ENCODE measurements at regions not wholly inside any gene's neighbourhood (a gene's known extent, or its start where the extent isn't known, plus 50 kb on each side); places are given as distances from the start of the nearest gene placed in this dataset.
"Not testable (repeated sequence)": the region's sequence is repeated elsewhere in the genome, so short reads cannot be mapped to it uniquely, and the experiment has no call there.

- not testable (repeated sequence) for ATAC-seq (ENCODE audit: low read depth in 2 of 2); DNase-seq; H3K27me3 Mint-ChIP-seq; H3K4me3 Mint-ChIP-seq; H3K9me3 Mint-ChIP-seq; H3K36me3 Mint-ChIP-seq; H3K27ac Mint-ChIP-seq
- H3K4me1 Mint-ChIP-seq, result peaks cover 17 to 29% (median 25%) of the 10 kb centered on the region in 3 donors
Measured at GRCh38 chr16:29312345-29312675, 94.2 kb downstream of the NPIPB11 start.

DNA sequence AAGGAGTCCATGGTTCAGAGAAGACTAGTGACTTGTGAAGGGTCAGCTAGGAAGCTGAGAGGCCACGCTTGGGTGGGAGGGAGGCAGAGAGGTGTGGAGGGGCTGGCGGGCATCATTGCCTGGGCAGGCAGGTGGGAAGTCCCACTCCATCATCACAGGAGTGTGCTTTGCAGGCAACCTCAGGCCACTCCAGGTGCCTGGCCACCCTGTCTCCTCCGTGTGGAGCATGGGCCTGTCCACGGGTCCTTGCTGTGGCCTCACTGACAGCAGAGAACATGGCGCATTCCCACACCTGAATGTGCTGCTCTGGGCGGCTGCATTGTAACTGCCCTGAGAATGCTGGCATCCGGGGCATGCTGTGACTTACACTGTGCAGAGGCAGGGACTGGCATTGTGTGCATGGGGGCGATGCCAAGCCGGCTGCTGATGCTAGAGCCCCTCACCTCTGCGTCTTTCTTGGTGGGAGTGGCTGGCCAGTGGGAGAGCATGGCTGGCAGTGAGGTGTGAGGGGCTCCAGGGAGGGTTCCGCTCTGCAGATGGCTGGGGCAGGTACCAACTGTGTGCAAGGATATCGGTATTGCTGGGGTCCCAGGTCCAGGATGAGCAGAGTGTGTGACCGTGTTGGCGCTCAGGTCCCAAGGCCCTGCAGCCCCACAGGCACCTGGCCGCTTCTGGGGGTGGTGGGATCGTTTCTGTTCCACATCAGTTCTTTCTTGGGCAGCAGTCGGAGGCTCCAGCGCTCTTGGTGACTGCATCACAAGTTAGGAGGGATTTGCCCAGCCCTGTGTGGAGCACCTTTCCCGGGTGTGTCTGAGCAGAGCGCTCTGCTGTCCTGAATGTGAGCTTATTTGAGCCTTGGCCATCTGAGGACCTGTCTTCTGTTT lies 94.8 kb downstream of the NPIPB11 start:
- Mint-ChIP-seq H3K27me3 (no peaks in the 10 kb centered on the region), H3K36me3 (no peaks in the 10 kb centered on the region), H3K27ac (peak overlapping the region in 4 of 6 donors; percentile 11 to 83 (median 28)), H3K4me3 (no peak overlapping the region), H3K4me1 (peaks cover 15 to 29% (median 20%) of the 10 kb centered on the region in 3 donors), H3K9me3 (no peaks in the 10 kb centered on the region)
- DNase-seq (no peak), ATAC-seq (ENCODE audit: low read depth in 2 of 2) (no peak)

GRCh38 chr16:29310852-29311314 lies 95.6 kb downstream of the NPIPB11 start:
- H3K27me3 Mint-ChIP-seq, result no peaks in the 10 kb centered on the region
- H3K36me3 Mint-ChIP-seq, result no peaks in the 10 kb centered on the region
- no peaks in the 10 kb centered on the region for H3K9me3 Mint-ChIP-seq
- DNase-seq (no peak), ATAC-seq (ENCODE audit: low read depth in 2 of 2) (no peak)
- peak overlapping the region in 2 of 6 donors; percentile 33 to 83 for H3K27ac Mint-ChIP-seq
- peaks cover 10 to 24% (median 13%) of the 10 kb centered on the region in 3 donors for H3K4me1 Mint-ChIP-seq
- H3K4me3 Mint-ChIP-seq, result no peak overlapping the region

- not testable (repeated sequence) for ATAC-seq (ENCODE audit: low read depth in 2 of 2); H3K36me3 Mint-ChIP-seq; H3K27me3 Mint-ChIP-seq; DNase-seq; H3K27ac Mint-ChIP-seq; H3K9me3 Mint-ChIP-seq; H3K4me3 Mint-ChIP-seq
- peaks cover 10 to 21% (median 13%) of the 10 kb centered on the region in 3 donors for H3K4me1 Mint-ChIP-seq
Measured at GRCh38 chr16:29310243-29310642, 96.3 kb downstream of the NPIPB11 start.

DNA sequence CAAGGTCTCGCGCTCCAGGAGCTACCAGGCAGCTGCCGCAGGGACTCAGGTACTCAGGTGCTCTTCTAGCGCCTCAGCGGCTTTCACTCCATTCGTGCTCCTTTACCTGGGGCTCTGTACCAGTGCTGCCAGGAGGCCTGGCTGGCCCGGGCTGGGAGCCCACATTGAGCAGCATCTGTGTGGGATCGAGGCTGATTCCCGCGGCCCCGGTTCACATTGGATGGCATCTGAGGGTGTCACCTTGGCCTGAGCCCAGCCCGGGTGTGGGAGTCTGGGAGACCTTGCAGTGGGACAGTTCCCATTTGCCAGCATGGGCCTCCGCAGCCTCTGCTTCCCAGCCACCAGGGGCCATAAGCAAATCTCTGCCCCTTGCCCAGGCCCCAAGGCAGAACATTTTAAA lies 96.9 kb downstream of the NPIPB11 start:
- ATAC-seq (ENCODE audit: low read depth in 2 of 2); H3K27ac Mint-ChIP-seq; H3K9me3 Mint-ChIP-seq; H3K27me3 Mint-ChIP-seq; H3K4me3 Mint-ChIP-seq; DNase-seq; H3K36me3 Mint-ChIP-seq: not testable (repeated sequence)
- H3K4me1 Mint-ChIP-seq, result peaks cover 10 to 20% (median 13%) of the 10 kb centered on the region in 3 donors

- Mint-ChIP-seq H3K27ac (peak overlapping the region in 3 of 6 donors; percentile 59 to 67 (median 62)), H3K4me1 (peaks cover 9 to 16% (median 13%) of the 10 kb centered on the region in 3 donors), H3K4me3 (no peak overlapping the region), H3K27me3 (no peaks in the 10 kb centered on the region), H3K9me3 (no peaks in the 10 kb centered on the region), H3K36me3 (no peaks in the 10 kb centered on the region)
- ATAC-seq (ENCODE audit: low read depth in 2 of 2) (no peak), DNase-seq (no peak)
Measured at GRCh38 chr16:29308644-29309546, 97.6 kb downstream of the NPIPB11 start.

DNA sequence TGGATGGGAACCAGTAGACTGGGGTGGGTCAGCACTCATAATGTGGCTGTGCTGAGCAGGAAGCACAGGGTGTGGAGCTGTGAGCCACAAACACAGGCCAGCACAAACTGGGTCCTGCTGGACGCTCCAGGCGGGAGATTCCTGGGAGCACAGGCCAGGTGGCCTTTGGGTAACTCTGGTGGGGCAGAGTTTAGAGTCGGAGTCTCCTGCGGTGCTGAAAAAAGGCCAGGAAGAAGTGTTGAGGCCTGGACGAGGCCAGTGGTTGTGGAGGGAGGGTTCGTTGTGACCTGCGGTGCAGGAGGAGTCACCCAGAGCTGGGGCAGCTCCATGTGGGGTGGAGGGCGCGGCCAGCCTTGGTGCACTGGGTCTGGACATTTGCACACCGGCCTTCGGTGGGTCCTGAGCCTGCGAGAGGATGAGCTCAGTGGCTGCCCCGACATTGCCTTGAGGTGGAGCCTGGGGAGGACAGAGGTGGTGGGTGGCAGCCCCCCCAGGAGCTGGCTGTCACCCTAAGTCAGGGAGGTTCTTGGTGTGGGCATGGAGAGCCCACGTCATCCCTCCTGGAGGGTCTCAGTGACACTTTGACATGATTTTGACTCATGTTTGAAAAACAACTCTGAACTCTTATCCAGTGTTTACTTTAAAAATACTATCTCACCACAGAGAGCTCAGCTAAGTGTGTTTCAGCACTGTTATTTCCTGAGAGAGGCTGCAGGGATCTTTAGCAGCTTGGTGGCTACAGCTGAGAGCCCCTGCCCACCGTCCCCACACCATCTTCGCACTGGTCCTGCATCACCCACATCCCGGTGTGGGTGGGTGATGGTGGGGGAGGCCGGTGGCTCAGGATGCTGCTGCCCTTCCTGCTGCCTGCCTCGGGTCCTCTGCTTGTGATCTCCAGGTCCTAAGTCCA lies 98.7 kb downstream of the NPIPB11 start:
- no peak for DNase-seq
- no peak overlapping the region for H3K4me3 Mint-ChIP-seq
- H3K27me3 Mint-ChIP-seq, result no peaks in the 10 kb centered on the region
- H3K4me1 Mint-ChIP-seq, result peaks cover 9 to 15% (median 14%) of the 10 kb centered on the region in 3 donors
- ATAC-seq (ENCODE audit: low read depth in 2 of 2), result no peak
- peak overlapping the region in 4 of 6 donors; percentile 29 to 81 (median 56) for H3K27ac Mint-ChIP-seq
- no peaks in the 10 kb centered on the region for H3K9me3 Mint-ChIP-seq
- no peaks in the 10 kb centered on the region for H3K36me3 Mint-ChIP-seq

DNA sequence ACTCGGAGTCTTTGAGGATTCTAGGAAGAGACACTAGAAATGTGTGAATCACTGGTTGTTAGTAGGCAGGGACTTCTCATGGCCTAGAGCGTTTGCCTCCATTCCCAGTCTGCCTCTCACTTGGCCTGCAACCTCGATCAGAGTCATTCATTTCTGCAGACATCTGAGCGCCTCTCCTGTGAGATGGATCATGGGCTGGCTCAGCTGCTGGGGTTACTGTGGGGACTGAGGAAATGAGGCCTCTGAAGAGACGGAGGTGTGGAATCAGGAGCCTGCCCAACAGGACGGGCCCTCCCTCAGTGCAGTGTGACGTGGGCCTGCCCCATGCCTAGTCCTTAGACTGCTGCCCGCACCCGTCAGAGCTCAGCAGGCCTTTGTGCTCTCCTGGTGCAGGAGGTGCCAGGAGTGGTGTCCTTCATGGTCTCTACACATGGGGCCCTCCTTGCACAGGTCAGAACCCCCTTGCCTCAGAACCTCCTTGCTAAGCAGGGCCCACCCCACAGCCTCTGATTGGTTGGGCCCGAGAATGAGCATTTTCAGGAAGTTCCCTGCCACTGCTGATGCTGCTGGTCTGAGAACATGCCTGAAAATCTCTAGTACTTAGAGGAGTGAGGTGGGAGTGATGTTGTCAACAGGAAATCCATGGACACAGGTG lies 99.4 kb downstream of the NPIPB11 start:
- ATAC-seq (ENCODE audit: low read depth in 2 of 2), result no peak
- H3K4me3 Mint-ChIP-seq, result no peak overlapping the region

GRCh38 chr16:29306201-29306600 lies 100.3 kb downstream of the NPIPB11 start:
- Mint-ChIP-seq H3K27me3 (no peaks in the 10 kb centered on the region), H3K4me1 (peaks cover 9 to 15% (median 14%) of the 10 kb centered on the region in 3 donors), H3K9me3 (no peaks in the 10 kb centered on the region), H3K4me3 (no peak overlapping the region), H3K36me3 (no peaks in the 10 kb centered on the region), H3K27ac (peak overlapping the region in 2 of 6 donors; percentile 41 to 54)
- DNase-seq (no peak), ATAC-seq (ENCODE audit: low read depth in 2 of 2) (no peak)

More for the DNA sequence above, 99.4 kb downstream of the NPIPB11 start:
- DNase-seq, result no peak
- no peaks in the 10 kb centered on the region for H3K9me3 Mint-ChIP-seq
- no peaks in the 10 kb centered on the region for H3K36me3 Mint-ChIP-seq
- peak overlapping the region in 3 of 6 donors; percentile 29 to 81 (median 67) for H3K27ac Mint-ChIP-seq
- peaks cover 9 to 15% (median 14%) of the 10 kb centered on the region in 3 donors for H3K4me1 Mint-ChIP-seq
- H3K27me3 Mint-ChIP-seq, result no peaks in the 10 kb centered on the region

- peaks cover 9 to 15% (median 14%) of the 10 kb centered on the region in 3 donors for H3K4me1 Mint-ChIP-seq
- not testable (repeated sequence) for H3K4me3 Mint-ChIP-seq; H3K27me3 Mint-ChIP-seq; ATAC-seq (ENCODE audit: low read depth in 2 of 2); H3K36me3 Mint-ChIP-seq; DNase-seq; H3K9me3 Mint-ChIP-seq
- peak overlapping the region in 2 of 6 donors; percentile 3 to 26 for H3K27ac Mint-ChIP-seq
Measured at GRCh38 chr16:29305018-29305417, 101.5 kb downstream of the NPIPB11 start.

DNA sequence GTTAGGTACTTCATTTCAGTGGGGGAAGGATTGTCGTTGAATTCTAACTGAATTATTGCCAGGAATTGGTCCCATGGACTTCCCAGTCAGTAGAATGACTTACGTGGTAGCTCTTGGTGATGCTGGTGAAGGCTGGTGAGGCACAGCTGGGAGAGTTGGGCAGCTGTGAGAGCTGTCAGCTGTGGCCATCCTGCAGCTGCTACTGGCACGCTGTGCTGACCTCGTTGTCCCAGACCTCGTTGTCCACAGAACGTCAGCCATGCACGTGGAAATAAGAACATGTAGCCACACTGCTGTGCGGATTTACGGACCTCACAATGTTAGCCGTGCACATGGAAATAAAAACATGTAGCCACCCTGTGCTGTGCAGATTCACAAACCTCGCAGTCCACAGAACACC lies 102.3 kb downstream of the NPIPB11 start:
- peak overlapping the region in 2 of 6 donors; percentile 3 to 15 for H3K27ac Mint-ChIP-seq
- no peaks in the 10 kb centered on the region for H3K36me3 Mint-ChIP-seq
- DNase-seq (no peak), ATAC-seq (ENCODE audit: low read depth in 2 of 2) (no peak)
- H3K4me1 Mint-ChIP-seq, result peaks cover 9 to 15% (median 14%) of the 10 kb centered on the region in 3 donors
- no peaks in the 10 kb centered on the region for H3K9me3 Mint-ChIP-seq
- no peaks in the 10 kb centered on the region for H3K27me3 Mint-ChIP-seq
- no peak overlapping the region for H3K4me3 Mint-ChIP-seq

DNA sequence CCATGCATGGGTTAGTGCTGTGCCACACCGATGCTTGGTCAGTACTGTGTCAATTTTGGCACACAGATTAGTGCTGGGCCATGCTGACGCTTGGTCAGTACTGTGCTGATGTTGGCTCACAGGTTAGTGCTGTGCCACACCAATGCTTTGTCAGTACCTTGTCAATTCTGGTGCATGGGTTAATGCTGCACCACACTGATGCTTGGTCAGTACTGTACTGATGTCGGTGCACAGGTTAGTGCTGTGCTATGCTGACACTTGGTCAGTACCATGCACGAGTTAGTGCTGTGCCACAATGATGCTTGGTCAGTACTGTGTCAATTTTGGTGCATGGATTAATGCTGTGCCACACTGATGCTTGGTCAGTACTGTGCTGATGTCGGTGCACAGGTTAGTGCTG lies 103.0 kb downstream of the NPIPB11 start:
- Mint-ChIP-seq H3K27me3 (peaks cover 0 to under 1% (median 0%) of the 10 kb centered on the region in 3 donors), H3K27ac (peak overlapping the region in 1 of 6 donors; percentile 47), H3K36me3 (peaks cover 0 to 2% of the 10 kb centered on the region in 2 donors), H3K9me3 (peaks cover 0 to under 1% (median 0%) of the 10 kb centered on the region in 7 donors), H3K4me3 (no peak overlapping the region), H3K4me1 (peaks cover 10 to 13% (median 11%) of the 10 kb centered on the region in 3 donors)
- ATAC-seq (ENCODE audit: low read depth in 2 of 2), result no peak
- DNase-seq, result no peak
